ENCODE measurements at regions not wholly inside any gene's neighbourhood (a gene's known extent, or its start where the extent isn't known, plus 50 kb on each side); places are given as distances from the start of the nearest gene placed in this dataset.

- no peak overlapping the region for H3K4me2 ChIP-seq (ENCODE audit: insufficient read depth, insufficient read length, low read length)
- no peak overlapping the region for H2AFZ ChIP-seq (ENCODE audit: low read length)
- no peak overlapping the region for H2BK20ac ChIP-seq (ENCODE audit: low read depth, low read length, poor library complexity, severe bottlenecking)
- no peak overlapping the region for H3T11ph ChIP-seq (ENCODE audit: low read length)
- H3K79me1 ChIP-seq (ENCODE audit: insufficient read depth, low read depth, low read length, poor library complexity, severe bottlenecking): no peaks in the 10 kb centered on the region
- no peaks in the 10 kb centered on the region for H3K4me1 ChIP-seq (ENCODE audit: insufficient read depth, low read length)
- H3K79me2 ChIP-seq (ENCODE audit: insufficient read depth, low read length): no peaks in the 10 kb centered on the region
- no peak overlapping the region for H2BK15ac ChIP-seq (ENCODE audit: low read depth, low read length)
- no peaks in the 10 kb centered on the region for H4K20me1 ChIP-seq (ENCODE audit: control insufficient read depth, insufficient read depth, insufficient read length)
- no peak overlapping the region for H2BK120ac ChIP-seq (ENCODE audit: low read depth, low read length, poor library complexity, severe bottlenecking)
- no peaks in the 10 kb centered on the region for H3K23me2 ChIP-seq (ENCODE audit: insufficient read length, low read depth, low read length, poor library complexity, severe bottlenecking)
- no peak overlapping the region for H3K18ac ChIP-seq (ENCODE audit: insufficient read length, low read depth, low read length)
- no peak overlapping the region for H2BK5ac ChIP-seq (ENCODE audit: insufficient read length, low read length)
- H4K91ac ChIP-seq (ENCODE audit: insufficient read length, low read depth, low read length): no peak overlapping the region
- H4K8ac ChIP-seq (replicated peaks; ENCODE audit: insufficient read length, low read depth, low read length): no peak overlapping the region
- no peak overlapping the region for H4K5ac ChIP-seq (ENCODE audit: insufficient read length, low read depth, low read length)
- H2AK5ac ChIP-seq (ENCODE audit: insufficient read length, low read length): no peak overlapping the region
- H3K27ac Mint-ChIP-seq: no peak overlapping the region
- no peak overlapping the region for H3K56ac ChIP-seq (ENCODE audit: insufficient read length, low read depth, low read length)
- no peaks in the 10 kb centered on the region for H3K4me1 Mint-ChIP-seq
- no peak overlapping the region for H3K9ac ChIP-seq (ENCODE audit: extremely low read depth, insufficient read length, low read length)
- no peak overlapping the region for H2BK12ac ChIP-seq (ENCODE audit: insufficient read length, low read depth, low read length)
- H3K27me3 ChIP-seq (ENCODE audit: insufficient read depth, low read length): no peaks in the 10 kb centered on the region
- H3K14ac ChIP-seq (ENCODE audit: insufficient read depth, low read length): no peak overlapping the region
- no peak for DNase-seq
- H3K4me3 Mint-ChIP-seq: no peak overlapping the region
- H3K27ac ChIP-seq (ENCODE audit: insufficient read length, low read depth, low read length): no peak overlapping the region
- H3K23ac ChIP-seq (ENCODE audit: insufficient read length, low read depth, low read length): no peak overlapping the region
- H3K27me3 Mint-ChIP-seq (ENCODE audit: low read depth): peaks cover 2% of the 10 kb centered on the region; the same call in 1 of the 2 replicates
- no peak overlapping the region for H3K4ac ChIP-seq (ENCODE audit: low read depth, low read length)
- peaks cover 2 to 3% of the 10 kb centered on the region in 2 experiments; a peak in 1 of 5 replicates for H3K9me3 Mint-ChIP-seq
- no peaks in the 10 kb centered on the region; a peak in 1 of 7 replicates for H3K36me3 Mint-ChIP-seq (ENCODE audit: insufficient read depth in 1 of 3, low read depth in 3 of 3)
- no peaks in the 10 kb centered on the region for H3K9me3 ChIP-seq (ENCODE audit: control insufficient read depth, low read depth, low read length)
- no peak for TF ChIP-seq CTCF (conservative IDR thresholded peaks at IDR 0.05)
- no CpG with 5 or more reads among the region's 69 CpGs for WGBS (ENCODE audit: extremely low coverage, insufficient read length, low lambda C conversion rate)
Observed at GRCh38 chr2:78778756-78779510, 246.6 kb upstream of the REG3G start.

Measured in H9 (cell line).